Esophagus squamous epithelium (tissue), 5 donors: ENCODE measurements at regions not wholly inside any gene's neighbourhood (a gene's known extent, or its start where the extent isn't known, plus 50 kb on each side); places are given as distances from the start of the nearest gene placed in this dataset.

Source experiments
- DNase-seq: peaks from one replicate; lab custom pipeline; 2025; lab: John Stamatoyannopoulos, UW
- H3K27ac ChIP-seq, 4 donors: fragments of 200-600 bp; sonication (generic); one replicate each; pipeline ENCODE4 v1.5.1; 2016 to 2019; ENCODE audit warnings: mild to moderate bottlenecking in 1 of 4
- H3K27me3 ChIP-seq, 4 donors: fragments of 200-600 bp; sonication (generic); 1 replicate in 3 of 4; 2 replicates in 1 of 4; pipeline versions ENCODE4 v1.5.1 to v1.6.0; 2017 to 2021; ENCODE audit warnings: antibody characterized with exemption in 1 of 4
- H3K36me3 ChIP-seq, 3 donors: fragments of 200-600 bp; sonication (generic); one replicate each; pipeline ENCODE4 v1.5.1; 2016 to 2019
- H3K4me1 ChIP-seq, 3 donors: fragments of 200-600 bp; sonication (generic); one replicate each; pipeline ENCODE4 v1.5.1; 2017 to 2019
- H3K4me3 ChIP-seq, 4 donors: fragments of 200-600 bp; sonication (generic); 1 replicate in 3 of 4; 2 replicates in 1 of 4; pipeline ENCODE4 v1.5.1; 2016 to 2019; ENCODE audit warnings: mild to moderate bottlenecking in 2 of 4, moderate library complexity in 1 of 4
- H3K9me3 ChIP-seq, 3 donors: fragments of 200-600 bp; sonication (generic); one replicate each; pipeline ENCODE4 v1.5.1; 2016 to 2019
- POLR2A ChIP-seq, 4 donors: fragments of 450-650 bp; IDR thresholded peaks; one replicate each; pipeline ENCODE4 v1.6.1; 2017; ENCODE audit warnings: antibody characterized with exemption in 4 of 4, mild to moderate bottlenecking in 4 of 4, moderate library complexity in 3 of 4
- WGBS, 2 donors: methylation state at CpG; one replicate each; pipeline ENCODE4 v1.1.5; 2018; 5-methylcytosine and 5-hydroxymethylcytosine counted together
- intact Hi-C: fragments of 100-400 bp; cut with DNase I; formaldehyde crosslinking; loops from one replicate; pipeline ENCODE4 v1.15.0; 2022
- TF ChIP-seq, protein P1 (sequence below), 6 experiments: fragments of 450-650 bp in 4 of 6; fragments of 200-600 bp in 2 of 6; sonication (generic) in 2 of 6; IDR thresholded peaks; one replicate each; pipeline ENCODE4 v1.5.1; 2016 to 2019; ENCODE audit warnings: antibody characterized with exemption in 6 of 6, mild to moderate bottlenecking in 4 of 6, moderate library complexity in 4 of 6
- donor health status: DM: yes; HTN: yes; CAD: no.

DNA sequence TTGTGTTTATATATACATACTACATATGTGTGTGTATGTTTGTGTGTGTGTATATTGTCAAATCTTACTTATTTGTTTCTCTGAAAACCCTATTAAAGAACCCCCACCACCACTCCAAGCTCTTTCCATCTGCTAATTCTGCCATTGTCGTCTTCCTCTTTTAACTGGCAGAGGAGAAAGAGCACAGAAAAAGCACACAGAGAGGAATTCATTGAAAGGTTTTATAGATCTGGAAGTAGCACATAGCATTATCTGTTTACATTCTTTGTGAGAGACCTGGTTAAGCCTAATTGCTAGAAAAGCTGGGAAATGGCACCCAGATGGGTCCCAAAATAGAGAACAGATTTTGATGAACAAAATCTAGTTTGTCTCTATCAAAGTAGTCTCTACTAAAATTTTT is 800.0 kb upstream of the PIK3C3 start:
- no peak overlapping the region for H3K27ac ChIP-seq
- DNase-seq, result no peak
- H3K4me1 ChIP-seq, result no peaks in the 10 kb centered on the region
- H3K27me3 ChIP-seq, result no peaks in the 10 kb centered on the region
- 55 to 63% methylated on average over 1 of the region's 1 CpG for WGBS, 2 donors
- intact Hi-C loops, result no loop called here
- H3K4me3 ChIP-seq, result no peak overlapping the region
- TF ChIP-seq, protein P1, sequence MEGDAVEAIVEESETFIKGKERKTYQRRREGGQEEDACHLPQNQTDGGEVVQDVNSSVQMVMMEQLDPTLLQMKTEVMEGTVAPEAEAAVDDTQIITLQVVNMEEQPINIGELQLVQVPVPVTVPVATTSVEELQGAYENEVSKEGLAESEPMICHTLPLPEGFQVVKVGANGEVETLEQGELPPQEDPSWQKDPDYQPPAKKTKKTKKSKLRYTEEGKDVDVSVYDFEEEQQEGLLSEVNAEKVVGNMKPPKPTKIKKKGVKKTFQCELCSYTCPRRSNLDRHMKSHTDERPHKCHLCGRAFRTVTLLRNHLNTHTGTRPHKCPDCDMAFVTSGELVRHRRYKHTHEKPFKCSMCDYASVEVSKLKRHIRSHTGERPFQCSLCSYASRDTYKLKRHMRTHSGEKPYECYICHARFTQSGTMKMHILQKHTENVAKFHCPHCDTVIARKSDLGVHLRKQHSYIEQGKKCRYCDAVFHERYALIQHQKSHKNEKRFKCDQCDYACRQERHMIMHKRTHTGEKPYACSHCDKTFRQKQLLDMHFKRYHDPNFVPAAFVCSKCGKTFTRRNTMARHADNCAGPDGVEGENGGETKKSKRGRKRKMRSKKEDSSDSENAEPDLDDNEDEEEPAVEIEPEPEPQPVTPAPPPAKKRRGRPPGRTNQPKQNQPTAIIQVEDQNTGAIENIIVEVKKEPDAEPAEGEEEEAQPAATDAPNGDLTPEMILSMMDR (IDR thresholded peaks at IDR 0.05), result no peak
- no peak for TF ChIP-seq POLR2A (IDR thresholded peaks at IDR 0.05)
- H3K9me3 ChIP-seq, result no peaks in the 10 kb centered on the region
- H3K36me3 ChIP-seq, result no peaks in the 10 kb centered on the region

DNA sequence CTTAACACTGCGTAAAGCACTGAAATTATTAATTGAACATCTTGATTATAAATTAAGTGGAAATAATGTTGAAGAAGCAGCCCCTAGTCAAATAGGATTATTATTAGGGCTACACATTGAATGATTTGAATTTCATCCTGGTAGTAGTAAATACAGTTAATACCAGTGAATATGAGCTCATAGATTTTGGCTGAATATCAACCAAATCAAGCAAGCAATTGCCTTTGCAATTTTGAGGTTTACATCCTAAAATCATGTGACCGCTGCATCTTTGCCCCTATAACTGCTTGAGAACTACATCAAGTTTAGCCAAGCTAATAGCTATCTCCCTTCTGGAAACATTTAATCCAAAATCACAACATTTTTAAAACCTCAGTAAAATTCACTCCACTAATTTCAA is 801.2 kb upstream of the PIK3C3 start:
- intact Hi-C loops, result no loop called here
- Histone ChIP-seq H3K4me1 (no peaks in the 10 kb centered on the region), H3K27me3 (no peaks in the 10 kb centered on the region), H3K4me3 (no peak overlapping the region), H3K27ac (no peak overlapping the region), H3K36me3 (no peaks in the 10 kb centered on the region), H3K9me3 (no peaks in the 10 kb centered on the region)
- no peak for DNase-seq
- WGBS, 2 donors, result 68 to 84% methylated on average over 2 of the region's 2 CpGs
- no peak for TF ChIP-seq POLR2A (IDR thresholded peaks at IDR 0.05)
- TF ChIP-seq, protein P1 (IDR thresholded peaks at IDR 0.05), result no peak

DNA sequence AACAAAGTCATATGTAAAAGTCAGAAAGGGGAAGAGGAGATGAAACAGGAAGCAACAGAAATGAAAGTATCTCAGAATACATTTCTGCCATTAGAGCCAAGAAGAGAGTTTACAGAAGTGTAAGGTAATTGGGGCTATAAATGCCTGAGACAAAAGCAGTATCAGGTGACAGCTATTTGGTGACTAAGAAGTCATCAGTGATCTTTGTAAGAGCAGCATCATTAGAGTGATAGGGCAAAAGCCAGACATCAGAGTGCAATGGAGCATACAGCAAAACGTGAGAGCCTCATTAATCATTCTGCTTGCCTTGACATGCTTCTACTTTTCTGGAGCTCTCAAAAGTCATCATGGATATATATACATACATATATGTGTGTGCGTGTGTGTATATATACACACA is 804.7 kb upstream of the PIK3C3 start:
- WGBS, 2 donors, result 40 to 52% methylated on average over 2 of the region's 2 CpGs
- Histone ChIP-seq H3K36me3 (no peaks in the 10 kb centered on the region), H3K4me3 (no peak overlapping the region), H3K4me1 (no peaks in the 10 kb centered on the region), H3K9me3 (no peaks in the 10 kb centered on the region), H3K27me3 (no peaks in the 10 kb centered on the region), H3K27ac (no peak overlapping the region)
- DNase-seq, result no peak
- TF ChIP-seq, protein P1 (IDR thresholded peaks at IDR 0.05), result no peak
- no peak for TF ChIP-seq POLR2A (IDR thresholded peaks at IDR 0.05)
- intact Hi-C loops, result no loop called here

DNA sequence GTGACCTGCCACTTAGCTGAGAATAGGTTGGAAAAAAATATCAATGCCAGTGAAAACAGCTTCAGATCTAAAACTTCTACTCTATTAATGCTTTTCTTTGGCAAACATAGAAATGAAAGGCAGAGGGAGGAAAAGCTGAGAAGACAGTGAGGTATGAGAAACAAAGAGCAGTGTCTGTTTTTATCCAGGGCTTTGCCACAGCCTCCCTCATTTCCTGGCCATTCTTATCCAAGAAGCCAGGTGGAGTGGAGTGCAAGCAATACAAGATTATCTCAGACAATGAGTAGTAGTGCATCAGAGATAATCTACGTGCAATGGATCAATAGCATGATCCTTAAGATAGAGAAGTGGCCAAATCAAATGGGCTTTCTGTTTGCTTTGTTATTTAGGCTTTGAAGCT is 808.7 kb upstream of the PIK3C3 start:
- DNase-seq, result no peak
- H3K9me3 ChIP-seq, result no peaks in the 10 kb centered on the region
- H3K27ac ChIP-seq, result no peak overlapping the region
- no peak overlapping the region for H3K4me3 ChIP-seq
- 37 to 50% methylated on average over 1 of the region's 1 CpG for WGBS, 2 donors
- intact Hi-C loops, result no loop called here
- no peaks in the 10 kb centered on the region for H3K4me1 ChIP-seq
- H3K36me3 ChIP-seq, result no peaks in the 10 kb centered on the region
- TF ChIP-seq, protein P1 (IDR thresholded peaks at IDR 0.05), result no peak
- TF ChIP-seq POLR2A (IDR thresholded peaks at IDR 0.05), result no peak
- H3K27me3 ChIP-seq, result no peaks in the 10 kb centered on the region

DNA sequence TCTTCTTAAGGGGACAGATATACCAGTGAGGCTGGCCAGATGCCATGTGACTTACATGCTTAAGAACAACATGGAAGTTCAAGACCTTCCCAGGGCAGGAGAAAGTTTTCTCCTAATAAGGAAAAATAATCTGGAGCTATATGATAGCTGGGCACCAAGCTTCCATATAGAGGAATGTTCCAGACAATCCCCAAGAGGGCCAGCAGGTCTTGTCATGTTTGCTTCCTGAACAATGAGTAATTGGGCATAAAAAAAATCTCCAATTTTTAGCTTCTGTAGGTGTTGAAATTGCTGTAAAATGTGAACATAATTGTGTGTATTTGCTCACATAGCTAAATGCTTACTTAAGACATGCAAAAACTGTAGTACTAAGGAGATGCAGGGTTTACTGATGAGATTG is 809.5 kb upstream of the PIK3C3 start:
- no peak for TF ChIP-seq POLR2A (IDR thresholded peaks at IDR 0.05)
- TF ChIP-seq, protein P1 (IDR thresholded peaks at IDR 0.05), result no peak
- Histone ChIP-seq H3K4me1 (no peaks in the 10 kb centered on the region), H3K9me3 (no peaks in the 10 kb centered on the region), H3K36me3 (no peaks in the 10 kb centered on the region), H3K4me3 (no peak overlapping the region), H3K27me3 (no peaks in the 10 kb centered on the region), H3K27ac (no peak overlapping the region)
- intact Hi-C loops, result no loop called here
- no peak for DNase-seq
